ENCODE measurements at regions not wholly inside any gene's neighbourhood (a gene's known extent, or its start where the extent isn't known, plus 50 kb on each side); places are given as distances from the start of the nearest gene placed in this dataset.

- no peaks in the 10 kb centered on the region for H3K36me3 Mint-ChIP-seq
- H3K9me3 Mint-ChIP-seq: no peaks in the 10 kb centered on the region
- H3K4me3 Mint-ChIP-seq: no peak overlapping the region
- no peaks in the 10 kb centered on the region for H3K4me1 Mint-ChIP-seq
- H3K27me3 Mint-ChIP-seq: no peaks in the 10 kb centered on the region
- DNase-seq: no peak
- no peak overlapping the region for H3K27ac Mint-ChIP-seq
Measured at GRCh38 chr10:44650691-44651661, 260.2 kb upstream of the TMEM72 start.

DNA sequence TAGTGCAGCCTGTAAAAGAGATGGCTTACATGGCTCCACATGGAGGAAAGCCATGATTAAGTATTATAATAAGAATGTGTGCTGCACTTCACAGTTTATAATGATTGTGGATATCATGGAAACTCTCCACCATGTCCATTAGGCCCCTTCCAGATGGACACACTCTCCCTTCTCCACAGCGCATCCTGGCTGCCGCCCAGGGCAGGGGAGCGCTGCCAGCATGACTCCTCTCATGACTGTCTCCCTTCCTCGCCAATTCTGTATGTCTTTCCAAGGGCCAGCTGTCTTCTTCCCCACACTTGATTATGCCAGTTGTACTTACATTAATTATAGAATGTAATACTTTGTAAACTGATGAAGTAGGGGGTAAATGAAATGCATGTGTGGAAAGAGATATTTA, 259.3 kb upstream of the TMEM72 start:
- no peaks in the 10 kb centered on the region for H3K4me1 Mint-ChIP-seq
- no peak overlapping the region for H3K27ac Mint-ChIP-seq
- no peaks in the 10 kb centered on the region for H3K36me3 Mint-ChIP-seq
- no peak overlapping the region for H3K4me3 Mint-ChIP-seq
- no peaks in the 10 kb centered on the region for H3K9me3 Mint-ChIP-seq
- no peak for DNase-seq
- H3K27me3 Mint-ChIP-seq: no peaks in the 10 kb centered on the region

DNA sequence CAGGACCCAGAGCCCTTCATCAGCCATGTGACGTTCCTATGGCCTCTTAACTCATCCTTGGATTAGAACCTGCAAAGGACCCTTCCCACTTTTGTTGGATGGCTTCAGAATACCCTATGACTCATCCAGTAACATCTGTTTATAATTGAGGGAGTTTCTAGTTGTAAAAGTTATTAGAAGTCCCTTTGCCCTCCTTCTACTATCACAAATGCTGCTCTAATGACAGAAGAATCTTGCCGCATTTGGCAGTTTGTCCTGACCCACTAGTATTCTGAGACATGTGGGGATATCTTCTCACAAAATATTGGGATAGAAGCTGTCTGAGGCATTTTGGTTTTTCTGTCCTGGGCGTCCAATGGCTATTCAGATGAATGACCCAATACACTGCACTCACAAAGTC, 251.8 kb upstream of the TMEM72 start:
- Mint-ChIP-seq H3K4me3 (no peak overlapping the region), H3K27ac (no peak overlapping the region), H3K4me1 (no peaks in the 10 kb centered on the region), H3K9me3 (no peaks in the 10 kb centered on the region), H3K27me3 (peaks cover 10% of the 10 kb centered on the region), H3K36me3 (no peaks in the 10 kb centered on the region)
- no peak for DNase-seq

- no peaks in the 10 kb centered on the region for H3K36me3 Mint-ChIP-seq
- H3K4me3 Mint-ChIP-seq: no peak overlapping the region
- H3K27ac Mint-ChIP-seq: no peak overlapping the region
- H3K27me3 Mint-ChIP-seq: peaks cover 10% of the 10 kb centered on the region
- DNase-seq: no peak
- no peaks in the 10 kb centered on the region for H3K4me1 Mint-ChIP-seq
- no peaks in the 10 kb centered on the region for H3K9me3 Mint-ChIP-seq
Measured at GRCh38 chr10:44660271-44660670, 250.9 kb upstream of the TMEM72 start.

GRCh38 chr10:44662051-44662450, 249.1 kb upstream of the TMEM72 start:
- Mint-ChIP-seq H3K4me3 (no peak overlapping the region), H3K4me1 (no peaks in the 10 kb centered on the region), H3K27me3 (peaks cover 13% of the 10 kb centered on the region), H3K9me3 (no peaks in the 10 kb centered on the region), H3K36me3 (no peaks in the 10 kb centered on the region), H3K27ac (no peak overlapping the region)
- no peak for DNase-seq

- Mint-ChIP-seq H3K9me3 (peaks cover 4% of the 10 kb centered on the region), H3K4me3 (no peak overlapping the region), H3K4me1 (no peaks in the 10 kb centered on the region), H3K27me3 (peaks cover 8% of the 10 kb centered on the region), H3K36me3 (no peaks in the 10 kb centered on the region), H3K27ac (no peak overlapping the region)
- no peak for DNase-seq
Measured at GRCh38 chr10:44668336-44668735, 242.8 kb upstream of the TMEM72 start.

DNA sequence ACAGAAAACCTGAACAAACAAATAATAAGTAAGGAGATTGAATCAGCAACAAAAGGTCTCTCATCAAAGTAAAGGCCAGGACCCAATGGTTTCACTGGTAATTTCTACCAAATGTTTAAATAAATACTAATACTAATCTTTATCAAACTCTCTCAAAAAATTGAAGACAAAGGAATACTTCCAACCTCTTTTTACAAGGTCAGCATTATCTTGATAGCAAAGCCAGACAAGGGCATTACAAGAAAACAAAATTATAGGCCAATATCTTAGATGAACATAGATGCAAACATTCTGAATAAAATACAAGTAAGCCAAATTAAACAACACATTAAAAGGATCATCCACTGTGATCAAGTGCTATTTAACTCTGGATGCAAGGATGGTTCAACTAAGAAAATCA, 239.8 kb upstream of the TMEM72 start:
- no peak overlapping the region for H3K27ac Mint-ChIP-seq
- no peaks in the 10 kb centered on the region for H3K4me1 Mint-ChIP-seq
- DNase-seq: no peak
- peaks cover 8% of the 10 kb centered on the region for H3K27me3 Mint-ChIP-seq
- H3K9me3 Mint-ChIP-seq: peaks cover 4% of the 10 kb centered on the region
- H3K36me3 Mint-ChIP-seq: no peaks in the 10 kb centered on the region
- no peak overlapping the region for H3K4me3 Mint-ChIP-seq

DNA sequence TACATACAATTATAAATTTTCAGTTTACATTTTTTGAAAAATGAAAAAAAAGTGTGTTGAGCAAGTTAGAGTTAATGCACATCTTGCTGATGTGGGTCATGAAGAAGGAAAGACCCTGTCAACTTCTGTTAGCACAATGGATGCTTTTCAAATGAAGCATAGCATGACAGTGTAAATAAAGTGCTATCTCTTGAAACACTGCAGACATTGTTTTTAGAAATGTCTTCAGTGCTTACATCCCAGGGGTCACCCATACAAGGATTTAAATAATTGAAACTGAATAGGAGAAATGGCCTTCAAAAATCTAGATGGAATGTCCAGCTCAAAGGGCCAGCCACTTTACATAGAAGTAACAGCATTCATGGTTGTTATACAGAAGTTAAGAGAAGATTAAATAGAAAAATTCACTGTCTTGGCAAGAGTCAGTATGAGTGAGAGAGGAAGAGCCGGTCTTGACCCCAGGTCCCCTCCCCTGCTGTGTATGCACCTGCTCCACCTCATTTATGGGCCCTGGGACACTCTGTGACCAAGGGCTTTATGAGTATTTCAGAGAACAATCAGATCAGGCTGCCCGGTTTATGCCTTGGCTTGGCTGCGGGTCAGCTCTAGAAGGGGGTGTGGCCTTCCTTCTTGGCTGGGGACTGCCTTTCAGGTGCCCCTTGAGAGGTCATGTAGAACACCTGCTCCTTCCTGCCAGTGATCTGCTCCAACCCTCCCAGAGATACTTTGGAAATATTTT, 237.7 kb upstream of the TMEM72 start:
- H3K9me3 Mint-ChIP-seq: peaks cover 4% of the 10 kb centered on the region
- DNase-seq: no peak
- H3K4me3 Mint-ChIP-seq: no peak overlapping the region
- no peaks in the 10 kb centered on the region for H3K36me3 Mint-ChIP-seq
- no peak overlapping the region for H3K27ac Mint-ChIP-seq
- H3K27me3 Mint-ChIP-seq: peaks cover 4% of the 10 kb centered on the region
- no peaks in the 10 kb centered on the region for H3K4me1 Mint-ChIP-seq

DNA sequence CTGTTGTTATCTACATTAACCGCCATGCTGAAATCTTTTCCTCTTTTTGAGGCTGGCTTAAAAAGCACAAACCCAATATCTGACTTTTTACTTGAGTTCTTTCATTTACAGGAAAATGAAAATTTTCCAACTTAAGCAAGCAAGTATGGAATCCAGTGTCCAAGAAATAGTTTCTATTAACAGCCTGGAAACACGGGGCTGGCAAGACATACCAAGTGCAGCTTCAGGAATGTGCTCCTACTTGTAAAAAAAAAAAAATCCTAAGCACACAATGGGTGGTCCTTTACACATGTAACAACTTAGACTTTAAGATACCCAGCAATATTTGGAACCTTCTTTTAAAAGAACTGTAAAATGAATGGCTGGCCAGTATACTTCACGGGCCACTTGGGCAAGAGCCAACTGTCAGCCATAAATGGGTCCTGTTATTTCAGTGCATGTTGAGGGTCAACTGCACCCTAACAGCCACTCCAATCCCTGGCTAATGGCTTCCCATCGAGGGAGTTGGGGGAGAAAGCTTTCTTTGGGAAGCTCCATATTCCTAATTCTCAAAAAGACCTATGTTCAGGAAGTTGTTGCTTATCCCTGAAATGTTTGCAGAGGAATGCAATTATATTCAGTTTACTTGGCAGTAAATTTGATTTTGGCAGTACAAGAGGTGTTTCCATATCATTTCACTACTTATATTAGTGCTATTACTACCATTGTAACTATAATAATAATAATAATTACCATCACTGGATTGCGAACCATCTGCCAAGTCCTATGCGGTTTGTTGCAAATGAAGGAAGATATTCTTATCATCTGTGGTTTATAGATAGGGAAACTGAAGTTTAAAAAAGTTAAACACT, 236.4 kb upstream of the TMEM72 start:
- no peak overlapping the region for H3K27ac Mint-ChIP-seq
- no peaks in the 10 kb centered on the region for H3K27me3 Mint-ChIP-seq
- no peaks in the 10 kb centered on the region for H3K36me3 Mint-ChIP-seq
- no peak for DNase-seq
- H3K9me3 Mint-ChIP-seq: no peaks in the 10 kb centered on the region
- no peaks in the 10 kb centered on the region for H3K4me1 Mint-ChIP-seq
- no peak overlapping the region for H3K4me3 Mint-ChIP-seq

DNA sequence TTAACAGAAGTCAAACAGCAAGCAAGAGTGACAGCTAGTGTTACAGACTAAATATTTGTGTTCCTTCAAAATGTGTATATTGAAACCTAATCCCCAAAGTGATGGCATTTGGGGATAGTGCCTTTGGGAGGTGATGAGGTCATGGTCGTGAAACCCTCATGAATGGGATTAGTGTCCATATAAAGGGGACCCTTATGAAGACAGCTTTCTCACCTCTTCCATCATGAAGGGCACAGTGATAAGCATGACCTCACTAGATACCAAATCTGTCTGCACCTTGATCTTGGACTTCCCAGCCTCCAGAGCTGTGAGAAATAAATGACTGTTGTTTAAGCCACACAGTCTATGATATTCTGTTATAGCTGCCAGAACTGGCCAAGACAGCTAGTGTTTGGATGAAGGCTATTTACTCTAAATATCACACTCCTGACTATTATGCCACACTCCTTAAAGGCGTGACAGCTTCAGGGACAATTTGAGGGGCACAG, 235.7 kb upstream of the TMEM72 start:
- H3K4me1 Mint-ChIP-seq: no peaks in the 10 kb centered on the region
- H3K27ac Mint-ChIP-seq: no peak overlapping the region
- H3K9me3 Mint-ChIP-seq: no peaks in the 10 kb centered on the region

DNA sequence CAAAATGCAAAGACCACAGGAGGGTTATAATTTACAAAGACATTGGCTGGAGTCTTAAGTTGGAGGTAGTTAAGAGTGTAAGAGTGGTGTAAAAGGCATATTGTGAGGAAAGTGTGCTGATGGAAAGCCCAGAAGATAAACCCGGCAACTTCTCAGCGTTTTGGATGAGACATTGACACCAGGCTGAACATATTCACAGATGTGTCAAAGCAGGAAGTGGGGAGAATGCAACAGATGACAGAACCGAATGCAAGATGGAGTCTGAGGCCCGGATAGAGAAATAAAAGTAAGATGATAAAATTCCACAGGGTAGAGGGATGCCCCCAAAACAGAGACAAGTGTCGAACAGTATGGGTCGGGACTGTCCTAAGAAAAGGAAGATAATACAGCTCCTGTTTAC, 230.4 kb upstream of the TMEM72 start:
- H3K4me3 Mint-ChIP-seq: no peak overlapping the region
- no peaks in the 10 kb centered on the region for H3K4me1 Mint-ChIP-seq
- no peaks in the 10 kb centered on the region for H3K9me3 Mint-ChIP-seq
- no peak overlapping the region for H3K27ac Mint-ChIP-seq
- no peaks in the 10 kb centered on the region for H3K36me3 Mint-ChIP-seq
- no peak for DNase-seq
- H3K27me3 Mint-ChIP-seq: no peaks in the 10 kb centered on the region

More for the DNA sequence above, 235.7 kb upstream of the TMEM72 start:
- DNase-seq: no peak
- no peak overlapping the region for H3K4me3 Mint-ChIP-seq
- H3K27me3 Mint-ChIP-seq: no peaks in the 10 kb centered on the region
- no peaks in the 10 kb centered on the region for H3K36me3 Mint-ChIP-seq

GRCh38 chr10:44682507-44682906, 228.6 kb upstream of the TMEM72 start:
- DNase-seq: no peak
- no peaks in the 10 kb centered on the region for H3K4me1 Mint-ChIP-seq
- H3K9me3 Mint-ChIP-seq: no peaks in the 10 kb centered on the region
- H3K27me3 Mint-ChIP-seq: no peaks in the 10 kb centered on the region
- no peak overlapping the region for H3K4me3 Mint-ChIP-seq
- no peaks in the 10 kb centered on the region for H3K36me3 Mint-ChIP-seq
- no peak overlapping the region for H3K27ac Mint-ChIP-seq

- Mint-ChIP-seq H3K4me1 (no peaks in the 10 kb centered on the region), H3K27me3 (no peaks in the 10 kb centered on the region), H3K4me3 (no peak overlapping the region), H3K36me3 (no peaks in the 10 kb centered on the region), H3K27ac (no peak overlapping the region), H3K9me3 (no peaks in the 10 kb centered on the region)
- DNase-seq: no peak
Measured at GRCh38 chr10:44684661-44685060, 226.5 kb upstream of the TMEM72 start.

- no peaks in the 10 kb centered on the region for H3K36me3 Mint-ChIP-seq
- H3K4me1 Mint-ChIP-seq: no peaks in the 10 kb centered on the region
- H3K9me3 Mint-ChIP-seq: no peaks in the 10 kb centered on the region
- no peak overlapping the region for H3K4me3 Mint-ChIP-seq
- no peak overlapping the region for H3K27ac Mint-ChIP-seq
- H3K27me3 Mint-ChIP-seq: peaks cover 2% of the 10 kb centered on the region
- DNase-seq: no peak
Measured at GRCh38 chr10:44685220-44685619, 225.9 kb upstream of the TMEM72 start.

DNA sequence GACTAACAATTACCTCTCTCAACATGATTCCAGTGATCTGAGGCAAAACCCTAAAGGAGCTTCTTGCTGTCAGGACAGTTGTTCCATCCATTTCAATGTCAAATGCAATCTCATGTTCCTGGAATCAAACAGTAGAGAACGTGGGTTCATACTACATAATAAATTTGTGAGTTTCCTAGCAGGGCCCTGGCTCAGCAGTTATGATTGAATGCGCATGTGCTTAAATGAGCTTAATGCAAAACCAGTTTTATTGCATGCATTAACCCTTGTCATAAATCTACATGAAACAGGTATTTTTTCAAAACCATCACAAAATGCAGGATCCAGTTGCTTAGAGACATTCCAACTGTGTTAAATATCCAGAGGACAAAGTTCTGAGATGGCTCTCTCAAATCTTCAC, 225.4 kb upstream of the TMEM72 start:
- Mint-ChIP-seq H3K4me3 (no peak overlapping the region), H3K27ac (no peak overlapping the region), H3K27me3 (peaks cover 5% of the 10 kb centered on the region), H3K4me1 (no peaks in the 10 kb centered on the region), H3K9me3 (no peaks in the 10 kb centered on the region), H3K36me3 (no peaks in the 10 kb centered on the region)
- no peak for DNase-seq

Measured in activated naive CD8-positive, alpha-beta T cell treated with anti-CD3 and anti-CD28 coated beads for 36 hours (primary cell).